ENCODE measurements at regions not wholly inside any gene's neighbourhood (a gene's known extent, or its start where the extent isn't known, plus 50 kb on each side); places are given as distances from the start of the nearest gene placed in this dataset.

GRCh38 chr5:174575043-174575442, 149.3 kb upstream of the MSX2 start (continued):
- TF ChIP-seq, protein P1, sequence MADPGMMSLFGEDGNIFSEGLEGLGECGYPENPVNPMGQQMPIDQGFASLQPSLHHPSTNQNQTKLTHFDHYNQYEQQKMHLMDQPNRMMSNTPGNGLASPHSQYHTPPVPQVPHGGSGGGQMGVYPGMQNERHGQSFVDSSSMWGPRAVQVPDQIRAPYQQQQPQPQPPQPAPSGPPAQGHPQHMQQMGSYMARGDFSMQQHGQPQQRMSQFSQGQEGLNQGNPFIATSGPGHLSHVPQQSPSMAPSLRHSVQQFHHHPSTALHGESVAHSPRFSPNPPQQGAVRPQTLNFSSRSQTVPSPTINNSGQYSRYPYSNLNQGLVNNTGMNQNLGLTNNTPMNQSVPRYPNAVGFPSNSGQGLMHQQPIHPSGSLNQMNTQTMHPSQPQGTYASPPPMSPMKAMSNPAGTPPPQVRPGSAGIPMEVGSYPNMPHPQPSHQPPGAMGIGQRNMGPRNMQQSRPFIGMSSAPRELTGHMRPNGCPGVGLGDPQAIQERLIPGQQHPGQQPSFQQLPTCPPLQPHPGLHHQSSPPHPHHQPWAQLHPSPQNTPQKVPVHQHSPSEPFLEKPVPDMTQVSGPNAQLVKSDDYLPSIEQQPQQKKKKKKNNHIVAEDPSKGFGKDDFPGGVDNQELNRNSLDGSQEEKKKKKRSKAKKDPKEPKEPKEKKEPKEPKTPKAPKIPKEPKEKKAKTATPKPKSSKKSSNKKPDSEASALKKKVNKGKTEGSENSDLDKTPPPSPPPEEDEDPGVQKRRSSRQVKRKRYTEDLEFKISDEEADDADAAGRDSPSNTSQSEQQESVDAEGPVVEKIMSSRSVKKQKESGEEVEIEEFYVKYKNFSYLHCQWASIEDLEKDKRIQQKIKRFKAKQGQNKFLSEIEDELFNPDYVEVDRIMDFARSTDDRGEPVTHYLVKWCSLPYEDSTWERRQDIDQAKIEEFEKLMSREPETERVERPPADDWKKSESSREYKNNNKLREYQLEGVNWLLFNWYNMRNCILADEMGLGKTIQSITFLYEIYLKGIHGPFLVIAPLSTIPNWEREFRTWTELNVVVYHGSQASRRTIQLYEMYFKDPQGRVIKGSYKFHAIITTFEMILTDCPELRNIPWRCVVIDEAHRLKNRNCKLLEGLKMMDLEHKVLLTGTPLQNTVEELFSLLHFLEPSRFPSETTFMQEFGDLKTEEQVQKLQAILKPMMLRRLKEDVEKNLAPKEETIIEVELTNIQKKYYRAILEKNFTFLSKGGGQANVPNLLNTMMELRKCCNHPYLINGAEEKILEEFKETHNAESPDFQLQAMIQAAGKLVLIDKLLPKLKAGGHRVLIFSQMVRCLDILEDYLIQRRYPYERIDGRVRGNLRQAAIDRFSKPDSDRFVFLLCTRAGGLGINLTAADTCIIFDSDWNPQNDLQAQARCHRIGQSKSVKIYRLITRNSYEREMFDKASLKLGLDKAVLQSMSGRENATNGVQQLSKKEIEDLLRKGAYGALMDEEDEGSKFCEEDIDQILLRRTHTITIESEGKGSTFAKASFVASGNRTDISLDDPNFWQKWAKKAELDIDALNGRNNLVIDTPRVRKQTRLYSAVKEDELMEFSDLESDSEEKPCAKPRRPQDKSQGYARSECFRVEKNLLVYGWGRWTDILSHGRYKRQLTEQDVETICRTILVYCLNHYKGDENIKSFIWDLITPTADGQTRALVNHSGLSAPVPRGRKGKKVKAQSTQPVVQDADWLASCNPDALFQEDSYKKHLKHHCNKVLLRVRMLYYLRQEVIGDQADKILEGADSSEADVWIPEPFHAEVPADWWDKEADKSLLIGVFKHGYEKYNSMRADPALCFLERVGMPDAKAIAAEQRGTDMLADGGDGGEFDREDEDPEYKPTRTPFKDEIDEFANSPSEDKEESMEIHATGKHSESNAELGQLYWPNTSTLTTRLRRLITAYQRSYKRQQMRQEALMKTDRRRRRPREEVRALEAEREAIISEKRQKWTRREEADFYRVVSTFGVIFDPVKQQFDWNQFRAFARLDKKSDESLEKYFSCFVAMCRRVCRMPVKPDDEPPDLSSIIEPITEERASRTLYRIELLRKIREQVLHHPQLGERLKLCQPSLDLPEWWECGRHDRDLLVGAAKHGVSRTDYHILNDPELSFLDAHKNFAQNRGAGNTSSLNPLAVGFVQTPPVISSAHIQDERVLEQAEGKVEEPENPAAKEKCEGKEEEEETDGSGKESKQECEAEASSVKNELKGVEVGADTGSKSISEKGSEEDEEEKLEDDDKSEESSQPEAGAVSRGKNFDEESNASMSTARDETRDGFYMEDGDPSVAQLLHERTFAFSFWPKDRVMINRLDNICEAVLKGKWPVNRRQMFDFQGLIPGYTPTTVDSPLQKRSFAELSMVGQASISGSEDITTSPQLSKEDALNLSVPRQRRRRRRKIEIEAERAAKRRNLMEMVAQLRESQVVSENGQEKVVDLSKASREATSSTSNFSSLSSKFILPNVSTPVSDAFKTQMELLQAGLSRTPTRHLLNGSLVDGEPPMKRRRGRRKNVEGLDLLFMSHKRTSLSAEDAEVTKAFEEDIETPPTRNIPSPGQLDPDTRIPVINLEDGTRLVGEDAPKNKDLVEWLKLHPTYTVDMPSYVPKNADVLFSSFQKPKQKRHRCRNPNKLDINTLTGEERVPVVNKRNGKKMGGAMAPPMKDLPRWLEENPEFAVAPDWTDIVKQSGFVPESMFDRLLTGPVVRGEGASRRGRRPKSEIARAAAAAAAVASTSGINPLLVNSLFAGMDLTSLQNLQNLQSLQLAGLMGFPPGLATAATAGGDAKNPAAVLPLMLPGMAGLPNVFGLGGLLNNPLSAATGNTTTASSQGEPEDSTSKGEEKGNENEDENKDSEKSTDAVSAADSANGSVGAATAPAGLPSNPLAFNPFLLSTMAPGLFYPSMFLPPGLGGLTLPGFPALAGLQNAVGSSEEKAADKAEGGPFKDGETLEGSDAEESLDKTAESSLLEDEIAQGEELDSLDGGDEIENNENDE (IDR thresholded peaks at IDR 0.05; ENCODE audit: insufficient replicate concordance, low read length): no peak
- TF ChIP-seq HDAC6 (IDR thresholded peaks at IDR 0.05; ENCODE audit: low read depth, low read length) (no peak), TAF7 (optimal IDR thresholded peaks at IDR 0.05; ENCODE audit: borderline replicate concordance, low read depth, low read length) (no peak)
